OCI-LY1 (cell line): ENCODE measurements at regions not wholly inside any gene's neighbourhood (a gene's known extent, or its start where the extent isn't known, plus 50 kb on each side); places are given as distances from the start of the nearest gene placed in this dataset.

Experiments
- H2AFZ ChIP-seq: fragments of 200-600 bp; sonication (generic), shearing (Covaris generic); 2 replicates; pipeline ENCODE4 v1.6.0; 2014; ENCODE audit warnings: antibody characterized with exemption, mild to moderate bottlenecking, low read length
- H3F3A ChIP-seq: fragments of 200-600 bp; sonication (generic), shearing (Covaris generic); 2 replicates; pipeline ENCODE4 v1.6.0; 2014; ENCODE audit warnings: mild to moderate bottlenecking, antibody characterized with exemption, low read length, moderate library complexity; ENCODE audit not compliant: insufficient read depth
- H3K27ac ChIP-seq: fragments of 200-600 bp; sonication (generic); 2 replicates; pipeline ENCODE4 v1.5.1; 2014; ENCODE audit warnings: low read length, mixed run types, mild to moderate bottlenecking, low read depth; ENCODE audit not compliant: poor library complexity, severe bottlenecking
- H3K27me3 ChIP-seq: fragments of 200-600 bp; sonication (generic); 2 replicates; pipeline ENCODE4 v1.6.0; 2014; ENCODE audit warnings: antibody characterized with exemption, mild to moderate bottlenecking, low read length, moderate library complexity; ENCODE audit not compliant: insufficient read depth
- H3K36me3 ChIP-seq: fragments of 200-600 bp; sonication (generic); 2 replicates; pipeline ENCODE4 v1.6.1; 2014; ENCODE audit warnings: mild to moderate bottlenecking, antibody characterized with exemption, low read length, moderate library complexity, mixed read lengths; ENCODE audit not compliant: insufficient read depth
- H3K4me1 ChIP-seq: fragments of 200-600 bp; sonication (generic); 2 replicates; pipeline ENCODE4 v1.5.1; 2014; ENCODE audit warnings: mild to moderate bottlenecking, low read length, moderate library complexity; ENCODE audit not compliant: insufficient read depth, severe bottlenecking
- H3K4me2 ChIP-seq: fragments of 200-600 bp; sonication (generic), shearing (Covaris generic); 2 replicates; pipeline ENCODE4 v1.6.1; 2014; ENCODE audit warnings: low read length
- H3K4me3 ChIP-seq: fragments of 200-600 bp; sonication (generic); 2 replicates; pipeline ENCODE4 v1.5.1; 2014; ENCODE audit warnings: low read length, low read depth, mild to moderate bottlenecking, mixed read lengths; ENCODE audit not compliant: poor library complexity, severe bottlenecking
- H3K79me2 ChIP-seq: fragments of 200-600 bp; shearing (Covaris generic); 2 replicates; pipeline ENCODE4 v1.6.1; 2016; ENCODE audit warnings: mixed run types, low read length, mixed read lengths; ENCODE audit not compliant: insufficient read depth
- H3K9ac ChIP-seq: fragments of 200-600 bp; sonication (generic), shearing (Covaris generic); 2 replicates; pipeline ENCODE4 v1.6.1; 2014; ENCODE audit warnings: mild to moderate bottlenecking, low read length, mixed read lengths
- H3K9me2 ChIP-seq: fragments of 200-600 bp; sonication (generic), shearing (Covaris generic); 2 replicates; pipeline ENCODE4 v1.6.1; 2014; ENCODE audit warnings: low read depth, mild to moderate bottlenecking, low read length, mixed read lengths
- H3K9me3 ChIP-seq: fragments of 200-600 bp; shearing (Covaris generic); 2 replicates; pipeline ENCODE4 v1.6.1; 2014; ENCODE audit warnings: low read length, mixed read lengths
- H4K20me1 ChIP-seq: fragments of 200-600 bp; sonication (generic), shearing (Covaris generic); 2 replicates; pipeline ENCODE4 v1.6.0; 2016; ENCODE audit warnings: mild to moderate bottlenecking, low read length; ENCODE audit not compliant: insufficient read depth
- EZH2 ChIP-seq: fragments of 200-600 bp; sonication (generic), shearing (Covaris generic); IDR thresholded peaks from 2 replicates; pipeline ENCODE4 v1.8.0; 2017; ENCODE audit warnings: borderline replicate concordance, mixed run types, mild to moderate bottlenecking, antibody characterized with exemption, low read length, moderate library complexity, mixed read lengths
- TF ChIP-seq, protein P1 (sequence below): fragments of 200-600 bp; sonication (generic), shearing (Covaris generic); IDR thresholded peaks from 2 replicates; pipeline ENCODE4 v1.5.1; 2017; ENCODE audit warnings: mild to moderate bottlenecking, antibody characterized with exemption, low read length, moderate library complexity, mixed read lengths

DNA sequence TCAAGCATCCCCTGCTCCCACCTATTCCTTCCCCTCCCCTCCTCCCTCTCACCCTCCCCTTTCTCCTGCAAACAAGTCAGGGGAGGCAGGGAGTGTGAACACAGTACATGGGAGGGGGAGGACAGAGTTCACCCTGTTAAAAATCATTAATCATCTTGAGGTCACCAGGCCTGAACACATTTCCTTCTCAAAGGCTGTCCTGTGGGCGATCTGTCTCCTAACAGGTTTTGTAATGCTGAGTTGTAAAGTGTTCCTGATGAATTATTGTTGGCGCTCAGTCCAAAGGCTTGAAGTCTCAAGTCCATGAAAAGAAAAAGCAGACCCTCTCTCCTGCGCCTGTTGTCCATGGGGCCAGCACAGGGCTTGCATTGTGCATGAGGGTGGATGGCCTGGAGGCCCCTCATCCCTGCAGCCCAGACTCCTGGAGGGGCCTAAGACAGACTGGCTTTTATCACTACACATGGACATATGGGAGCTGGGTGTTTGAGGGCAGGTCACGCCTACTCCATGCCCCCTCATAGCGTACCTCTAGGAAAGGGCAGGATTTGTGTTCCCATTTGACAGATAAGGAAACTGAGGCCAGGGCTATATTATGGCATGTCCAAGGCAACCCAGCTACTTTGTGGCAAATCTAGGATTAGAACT is 189.1 kb downstream of the RAB28 start:
- no peaks in the 10 kb centered on the region for H3K27me3 ChIP-seq
- no peaks in the 10 kb centered on the region for H3K4me1 ChIP-seq
- no peaks in the 10 kb centered on the region for H3K36me3 ChIP-seq
- no peak overlapping the region for H2AFZ ChIP-seq
- H3K4me3 ChIP-seq, result no peak overlapping the region
- no peak overlapping the region for H3K4me2 ChIP-seq
- no peak for TF ChIP-seq EZH2
- TF ChIP-seq, protein P1, sequence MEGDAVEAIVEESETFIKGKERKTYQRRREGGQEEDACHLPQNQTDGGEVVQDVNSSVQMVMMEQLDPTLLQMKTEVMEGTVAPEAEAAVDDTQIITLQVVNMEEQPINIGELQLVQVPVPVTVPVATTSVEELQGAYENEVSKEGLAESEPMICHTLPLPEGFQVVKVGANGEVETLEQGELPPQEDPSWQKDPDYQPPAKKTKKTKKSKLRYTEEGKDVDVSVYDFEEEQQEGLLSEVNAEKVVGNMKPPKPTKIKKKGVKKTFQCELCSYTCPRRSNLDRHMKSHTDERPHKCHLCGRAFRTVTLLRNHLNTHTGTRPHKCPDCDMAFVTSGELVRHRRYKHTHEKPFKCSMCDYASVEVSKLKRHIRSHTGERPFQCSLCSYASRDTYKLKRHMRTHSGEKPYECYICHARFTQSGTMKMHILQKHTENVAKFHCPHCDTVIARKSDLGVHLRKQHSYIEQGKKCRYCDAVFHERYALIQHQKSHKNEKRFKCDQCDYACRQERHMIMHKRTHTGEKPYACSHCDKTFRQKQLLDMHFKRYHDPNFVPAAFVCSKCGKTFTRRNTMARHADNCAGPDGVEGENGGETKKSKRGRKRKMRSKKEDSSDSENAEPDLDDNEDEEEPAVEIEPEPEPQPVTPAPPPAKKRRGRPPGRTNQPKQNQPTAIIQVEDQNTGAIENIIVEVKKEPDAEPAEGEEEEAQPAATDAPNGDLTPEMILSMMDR, result no peak
- H3F3A ChIP-seq, result no peaks in the 10 kb centered on the region
- H3K9me3 ChIP-seq, result no peaks in the 10 kb centered on the region
- H3K79me2 ChIP-seq, result no peaks in the 10 kb centered on the region
- H3K27ac ChIP-seq, result no peak overlapping the region
- no peaks in the 10 kb centered on the region for H4K20me1 ChIP-seq
- H3K9ac ChIP-seq, result no peak overlapping the region
- no peaks in the 10 kb centered on the region for H3K9me2 ChIP-seq

DNA sequence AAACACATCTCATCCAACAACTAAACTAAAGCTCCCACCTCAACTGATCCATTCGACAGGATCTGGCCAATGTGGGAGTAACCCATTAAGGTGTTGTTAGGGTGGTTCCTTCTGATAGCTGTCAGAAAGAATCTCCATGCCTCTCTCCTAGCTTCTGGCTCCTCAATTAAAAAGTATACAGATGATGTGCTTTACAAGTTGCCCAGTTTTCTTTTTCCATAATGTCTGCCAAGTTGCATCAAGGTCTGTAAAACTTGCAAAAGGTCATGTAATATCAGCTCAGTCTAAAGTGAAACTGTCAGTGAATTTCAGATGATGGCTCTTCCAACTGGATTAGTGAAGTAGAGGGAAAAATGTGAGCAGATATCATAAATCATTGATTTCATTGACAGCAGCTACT is 191.8 kb downstream of the RAB28 start:
- no peaks in the 10 kb centered on the region for H3K79me2 ChIP-seq
- TF ChIP-seq EZH2, result no peak
- TF ChIP-seq, protein P1, result no peak
- no peaks in the 10 kb centered on the region for H3K4me1 ChIP-seq
- H3K9me3 ChIP-seq, result no peaks in the 10 kb centered on the region
- no peaks in the 10 kb centered on the region for H3K27me3 ChIP-seq
- no peaks in the 10 kb centered on the region for H4K20me1 ChIP-seq
- H3K4me2 ChIP-seq, result no peak overlapping the region
- H3K27ac ChIP-seq, result no peak overlapping the region
- no peaks in the 10 kb centered on the region for H3K36me3 ChIP-seq
- H3K9ac ChIP-seq, result no peak overlapping the region
- no peak overlapping the region for H2AFZ ChIP-seq
- no peaks in the 10 kb centered on the region for H3K9me2 ChIP-seq
- no peak overlapping the region for H3K4me3 ChIP-seq
- H3F3A ChIP-seq, result no peaks in the 10 kb centered on the region

DNA sequence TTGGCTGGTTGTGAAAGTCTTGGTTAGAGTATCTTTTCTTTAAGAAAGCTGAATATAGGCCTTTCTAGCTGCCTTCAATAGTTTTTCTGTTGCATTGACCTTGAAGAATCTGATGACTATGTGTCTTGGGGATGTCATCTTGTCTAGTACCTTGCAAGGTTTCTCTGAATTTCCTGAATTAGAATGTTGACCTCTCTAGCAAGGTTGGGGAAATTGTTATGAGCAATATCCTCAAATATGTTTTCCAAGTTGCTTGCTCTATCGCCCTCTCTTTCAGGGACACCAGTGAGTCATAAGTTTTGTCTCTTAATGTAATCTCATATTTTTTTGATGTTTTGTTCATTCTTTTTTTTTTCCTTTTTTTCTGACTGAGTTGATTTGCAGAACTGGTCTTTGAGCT is 194.7 kb downstream of the RAB28 start:
- Histone ChIP-seq H3K4me3 (no peak overlapping the region), H2AFZ (no peak overlapping the region), H3K27me3 (no peaks in the 10 kb centered on the region), H3K9ac (no peak overlapping the region), H3K36me3 (no peaks in the 10 kb centered on the region), H3K4me2 (no peak overlapping the region), H3K27ac (no peak overlapping the region), H3K79me2 (no peaks in the 10 kb centered on the region), H3K9me2 (no peaks in the 10 kb centered on the region), H4K20me1 (no peaks in the 10 kb centered on the region), H3F3A (no peaks in the 10 kb centered on the region), H3K9me3 (no peaks in the 10 kb centered on the region), H3K4me1 (no peaks in the 10 kb centered on the region)
- TF ChIP-seq EZH2, result no peak
- TF ChIP-seq, protein P1, result no peak
